Right lobe of liver (tissue), 6 donors: ENCODE measurements at regions not wholly inside any gene's neighbourhood (a gene's known extent, or its start where the extent isn't known, plus 50 kb on each side); places are given as distances from the start of the nearest gene placed in this dataset.

Experiments used
- ATAC-seq, 4 donors: fragments of 200-7000 bp; cut with Tn5 transposase; one replicate each; pipeline ENCODE4 v1.9.1; 2020; ENCODE audit warnings: mild to moderate bottlenecking in 4 of 4, moderate library complexity in 4 of 4
- DNase-seq, 3 donors: peaks; one replicate each; pipeline ENCODE4 v3.0.0-alpha.2; 2020
- H3K27ac ChIP-seq, 3 donors: fragments of 200-600 bp; one replicate each; pipeline ENCODE4 v1.8.0; 2022
- H3K27me3 ChIP-seq, 2 donors: fragments of 200-600 bp; one replicate each; pipeline ENCODE4 v1.8.0; 2022
- H3K36me3 ChIP-seq, 4 donors: fragments of 200-600 bp; sonication (generic) in 1 of 4; one replicate each; pipeline versions ENCODE4 v1.5.1 to v1.8.0; 2017 to 2022; ENCODE audit warnings: control low read depth in 1 of 4
- H3K4me1 ChIP-seq, 4 donors: fragments of 200-600 bp; sonication (generic) in 1 of 4; one replicate each; pipeline versions ENCODE4 v1.5.1 to v1.8.0; 2017 to 2022; ENCODE audit warnings: control low read depth in 1 of 4
- H3K4me3 ChIP-seq, 3 donors: fragments of 200-600 bp; one replicate each; pipeline ENCODE4 v1.8.0; 2022
- H3K9me3 ChIP-seq, 4 donors: fragments of 200-600 bp; sonication (generic) in 1 of 4; one replicate each; pipeline versions ENCODE4 v1.5.1 to v1.8.0; 2017 to 2022; ENCODE audit warnings: control low read depth in 1 of 4
- POLR2A ChIP-seq: fragments of 450-650 bp; IDR thresholded peaks from one replicate; pipeline ENCODE4 v1.6.1; 2017; ENCODE audit warnings: antibody characterized with exemption, mild to moderate bottlenecking
- WGBS: methylation state at CpG from one replicate; pipeline ENCODE4 v1.1.6; 2018; ENCODE audit warnings: low coverage, low lambda C conversion rate; ENCODE audit not compliant: insufficient coverage; ENCODE audit errors: missing lambda C conversion rate; 5-methylcytosine and 5-hydroxymethylcytosine counted together
- intact Hi-C, 2 donors: fragments of 100-400 bp; cut with DNase I; formaldehyde crosslinking; loops; one replicate each; pipeline versions ENCODE4 v1.11.2 to v1.14.1; 2022
- TF ChIP-seq, protein P1 (sequence below), 4 donors: fragments of 200-600 bp in 3 of 4; fragments of 450-650 bp in 1 of 4; IDR thresholded peaks; one replicate each; pipeline versions ENCODE4 v1.5.1 to v1.8.0; 2016 to 2022; ENCODE audit warnings: antibody characterized with exemption in 4 of 4, mild to moderate bottlenecking in 2 of 4
- donor health status: DM: no; HTN: yes; CAD: no.
- donor health status: DM: no; HTN: no; CAD: no.
- donor health status: DM: no; HTN: no; CAD: no.
- donor health status: DM: no; HTN: yes; CAD: no.
- donor health status: DM: no; HTN: yes; CAD: no.

DNA sequence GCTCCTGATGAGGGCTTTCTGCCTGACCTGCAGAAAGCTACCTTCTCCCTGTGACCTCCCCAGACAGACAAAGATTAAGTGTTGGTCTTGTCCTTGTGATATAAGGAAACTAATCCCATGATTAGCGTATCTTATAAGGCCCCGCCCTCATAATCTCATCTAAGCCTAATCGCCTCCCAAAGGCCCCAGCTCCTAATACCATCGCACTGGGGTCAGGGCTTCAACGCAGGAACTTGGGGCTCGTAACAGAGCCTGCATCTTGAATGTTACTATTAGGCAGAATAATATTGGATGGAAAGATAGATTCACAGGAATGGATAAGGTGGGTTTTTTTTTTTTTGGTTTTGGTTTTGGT is 78.9 kb downstream of the C16orf95 start:
- intact Hi-C loops, result no loop called here
- Histone ChIP-seq H3K4me1 (no peaks in the 10 kb centered on the region), H3K27ac (no peak overlapping the region), H3K27me3 (no peaks in the 10 kb centered on the region), H3K4me3 (no peak overlapping the region), H3K9me3 (no peaks in the 10 kb centered on the region), H3K36me3 (no peaks in the 10 kb centered on the region)
- no peak for DNase-seq
- no peak for TF ChIP-seq POLR2A
- TF ChIP-seq, protein P1, sequence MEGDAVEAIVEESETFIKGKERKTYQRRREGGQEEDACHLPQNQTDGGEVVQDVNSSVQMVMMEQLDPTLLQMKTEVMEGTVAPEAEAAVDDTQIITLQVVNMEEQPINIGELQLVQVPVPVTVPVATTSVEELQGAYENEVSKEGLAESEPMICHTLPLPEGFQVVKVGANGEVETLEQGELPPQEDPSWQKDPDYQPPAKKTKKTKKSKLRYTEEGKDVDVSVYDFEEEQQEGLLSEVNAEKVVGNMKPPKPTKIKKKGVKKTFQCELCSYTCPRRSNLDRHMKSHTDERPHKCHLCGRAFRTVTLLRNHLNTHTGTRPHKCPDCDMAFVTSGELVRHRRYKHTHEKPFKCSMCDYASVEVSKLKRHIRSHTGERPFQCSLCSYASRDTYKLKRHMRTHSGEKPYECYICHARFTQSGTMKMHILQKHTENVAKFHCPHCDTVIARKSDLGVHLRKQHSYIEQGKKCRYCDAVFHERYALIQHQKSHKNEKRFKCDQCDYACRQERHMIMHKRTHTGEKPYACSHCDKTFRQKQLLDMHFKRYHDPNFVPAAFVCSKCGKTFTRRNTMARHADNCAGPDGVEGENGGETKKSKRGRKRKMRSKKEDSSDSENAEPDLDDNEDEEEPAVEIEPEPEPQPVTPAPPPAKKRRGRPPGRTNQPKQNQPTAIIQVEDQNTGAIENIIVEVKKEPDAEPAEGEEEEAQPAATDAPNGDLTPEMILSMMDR (IDR thresholded peaks at IDR 0.05), result no peak
- ATAC-seq, result no peak
- WGBS, result 100% methylated on average over 3 of the region's 6 CpGs

GRCh38 chr16:87239545-87239944 is 77.6 kb downstream of the C16orf95 start:
- no peak overlapping the region for H3K4me3 ChIP-seq
- H3K9me3 ChIP-seq, result no peaks in the 10 kb centered on the region
- TF ChIP-seq, protein P1 (IDR thresholded peaks at IDR 0.05), result no peak
- no peak for TF ChIP-seq POLR2A
- intact Hi-C loops, result no loop called here
- no peaks in the 10 kb centered on the region for H3K4me1 ChIP-seq
- ATAC-seq (no peak), DNase-seq (no peak)
- H3K27ac ChIP-seq, result no peak overlapping the region
- no peaks in the 10 kb centered on the region for H3K27me3 ChIP-seq
- WGBS, result 74% methylated on average over 4 of the region's 4 CpGs
- H3K36me3 ChIP-seq, result no peaks in the 10 kb centered on the region

GRCh38 chr16:87240211-87241136 is 76.7 kb downstream of the C16orf95 start:
- no peak for DNase-seq
- Histone ChIP-seq H3K27ac (no peak overlapping the region), H3K4me3 (no peak overlapping the region), H3K36me3 (no peaks in the 10 kb centered on the region), H3K4me1 (no peaks in the 10 kb centered on the region), H3K9me3 (no peaks in the 10 kb centered on the region), H3K27me3 (no peaks in the 10 kb centered on the region)
- intact Hi-C loops, result no loop called here
- TF ChIP-seq, protein P1 (IDR thresholded peaks at IDR 0.05), result no peak
- TF ChIP-seq POLR2A, result no peak
- no peak for ATAC-seq
- WGBS, result 58% methylated on average over 12 of the region's 14 CpGs

DNA sequence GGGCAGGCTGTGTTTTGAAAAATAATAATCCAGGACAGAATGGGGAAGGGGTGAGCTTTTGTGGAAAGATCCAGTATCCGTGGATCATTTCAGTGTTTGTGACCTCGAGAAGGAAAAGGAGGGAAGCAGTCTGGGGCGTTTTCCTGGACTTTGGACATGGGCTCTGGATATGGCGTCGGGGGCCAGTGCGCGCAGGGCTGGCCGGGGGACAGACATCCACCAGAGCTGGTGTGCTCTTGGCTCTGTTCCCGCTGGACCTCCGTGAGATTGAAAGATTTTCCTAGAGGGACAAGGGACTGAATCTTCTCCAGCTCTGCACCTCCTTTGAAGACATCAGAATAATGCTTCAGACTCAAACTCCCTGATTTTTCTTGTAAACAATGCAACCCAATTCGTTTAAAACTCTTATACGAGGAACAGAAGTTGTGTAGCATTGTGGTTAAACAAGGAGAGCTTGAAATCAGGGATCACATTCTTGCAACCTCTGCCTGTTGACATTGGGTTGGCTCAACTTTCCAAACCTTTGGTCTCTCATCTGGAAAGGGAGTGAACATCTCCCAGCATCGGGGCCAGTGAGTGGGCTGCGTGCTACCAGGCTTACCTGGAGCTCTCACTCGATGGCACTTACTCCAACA is 75.9 kb downstream of the C16orf95 start:
- DNase-seq (no peak), ATAC-seq (peak in 1 of 4 donors; percentile 63)
- 37% methylated on average over 8 of the region's 15 CpGs for WGBS
- TF ChIP-seq POLR2A, result no peak
- TF ChIP-seq, protein P1 (IDR thresholded peaks at IDR 0.05), result no peak
- peaks cover 0 to 3% (median 0%) of the 10 kb centered on the region in 4 donors for H3K4me1 ChIP-seq
- H3K9me3 ChIP-seq, result no peaks in the 10 kb centered on the region
- H3K36me3 ChIP-seq, result no peaks in the 10 kb centered on the region
- H3K4me3 ChIP-seq, result no peak overlapping the region
- intact Hi-C loops, result no loop called here
- no peaks in the 10 kb centered on the region for H3K27me3 ChIP-seq
- no peak overlapping the region for H3K27ac ChIP-seq
